Smooth muscle cell (in vitro differentiated cells): ENCODE measurements at regions not wholly inside any gene's neighbourhood (a gene's known extent, or its start where the extent isn't known, plus 50 kb on each side); places are given as distances from the start of the nearest gene placed in this dataset.

ENCODE experiments used
- DNase-seq: peaks from one replicate; lab custom pipeline; 2025; ENCODE audit not compliant: unreplicated experiment; lab: John Stamatoyannopoulos, UW
- H2AFZ ChIP-seq: fragments of 200-600 bp; sonication (generic); 2 replicates; pipeline ENCODE4 v1.6.0; 2016; ENCODE audit warnings: antibody characterized with exemption, low read depth, mild to moderate bottlenecking
- H3F3A ChIP-seq: fragments of 200-600 bp; sonication (generic); 2 replicates; pipeline ENCODE4 v1.6.0; 2017; ENCODE audit warnings: antibody characterized with exemption, low read depth
- H3K27ac ChIP-seq: fragments of 200-600 bp; sonication (generic); 2 replicates; pipeline ENCODE4 v1.5.1; 2016; ENCODE audit warnings: low read depth, mild to moderate bottlenecking
- H3K27me3 ChIP-seq: fragments of 200-600 bp; sonication (generic); 2 replicates; pipeline ENCODE4 v1.6.1; 2016; ENCODE audit warnings: low read depth, mild to moderate bottlenecking
- H3K36me3 ChIP-seq: fragments of 200-600 bp; sonication (generic); 2 replicates; pipeline ENCODE4 v1.5.1; 2016; ENCODE audit warnings: low read depth
- H3K4me1 ChIP-seq: fragments of 200-600 bp; sonication (generic); 2 replicates; pipeline ENCODE4 v1.5.1; 2016; ENCODE audit warnings: low read depth
- H3K4me2 ChIP-seq: fragments of 200-600 bp; sonication (generic); 2 replicates; pipeline ENCODE4 v1.6.0; 2016; ENCODE audit warnings: mild to moderate bottlenecking
- H3K4me3 ChIP-seq: fragments of 200-600 bp; sonication (generic); 2 replicates; pipeline ENCODE4 v1.5.1; 2016; ENCODE audit warnings: mild to moderate bottlenecking
- H3K79me2 ChIP-seq: fragments of 200-600 bp; sonication (generic); 2 replicates; pipeline ENCODE4 v1.6.0; 2016; ENCODE audit warnings: low read depth, mild to moderate bottlenecking
- H3K9ac ChIP-seq: fragments of 200-600 bp; sonication (generic); 2 replicates; pipeline ENCODE4 v1.6.0; 2016; ENCODE audit warnings: low read depth
- H3K9me3 ChIP-seq: fragments of 200-600 bp; sonication (generic); replicated peaks from 2 replicates; pipeline ENCODE4 v1.5.1; 2016; ENCODE audit warnings: low read depth
- H4K20me1 ChIP-seq: fragments of 200-600 bp; sonication (generic); 2 replicates; pipeline ENCODE4 v1.6.0; 2016; ENCODE audit warnings: low read depth
- CTCF ChIP-seq: fragments of 200-600 bp; sonication (generic); IDR thresholded peaks from 2 replicates; pipeline ENCODE4 v1.5.1; 2017; ENCODE audit warnings: borderline replicate concordance, mild to moderate bottlenecking, antibody characterized with exemption; ENCODE audit not compliant: insufficient read depth, poor library complexity, severe bottlenecking
- WGBS: methylation state at CpG from one replicate; pipeline ENCODE4 v1.1.7; 2016; ENCODE audit warnings: low lambda C conversion rate; 5-methylcytosine and 5-hydroxymethylcytosine counted together

GRCh38 chr13:59545007-59545406 lies 618.7 kb downstream of the DIAPH3 start:
- Histone ChIP-seq H3K4me3 (no peak overlapping the region), H3K4me2 (no peak overlapping the region), H3K27ac (no peak overlapping the region), H3K9me3 (no peaks in the 10 kb centered on the region), H3K27me3 (no peaks in the 10 kb centered on the region), H3K36me3 (no peaks in the 10 kb centered on the region), H3K9ac (no peak overlapping the region), H2AFZ (no peak overlapping the region), H4K20me1 (no peaks in the 10 kb centered on the region), H3F3A (no peaks in the 10 kb centered on the region), H3K79me2 (no peaks in the 10 kb centered on the region), H3K4me1 (peaks cover 14% of the 10 kb centered on the region)
- no peak for TF ChIP-seq CTCF
- 92% methylated on average over 1 of the region's 1 CpG for WGBS
- no peak for DNase-seq

- Histone ChIP-seq H3K4me2 (no peak overlapping the region), H3K4me3 (no peak overlapping the region), H4K20me1 (no peaks in the 10 kb centered on the region), H3K4me1 (peaks cover 14% of the 10 kb centered on the region), H2AFZ (no peak overlapping the region), H3F3A (no peaks in the 10 kb centered on the region), H3K27ac (no peak overlapping the region), H3K36me3 (no peaks in the 10 kb centered on the region), H3K79me2 (no peaks in the 10 kb centered on the region), H3K9ac (no peak overlapping the region), H3K9me3 (no peaks in the 10 kb centered on the region), H3K27me3 (no peaks in the 10 kb centered on the region)
- 72% methylated on average over 1 of the region's 1 CpG for WGBS
- no peak for TF ChIP-seq CTCF
- DNase-seq = no peak
Measured at GRCh38 chr13:59546178-59546577, 617.5 kb downstream of the DIAPH3 start.

- no peaks in the 10 kb centered on the region for H3F3A ChIP-seq
- no peaks in the 10 kb centered on the region for H3K36me3 ChIP-seq
- 95% methylated on average over 1 of the region's 1 CpG for WGBS
- TF ChIP-seq CTCF = no peak
- no peaks in the 10 kb centered on the region for H3K79me2 ChIP-seq
- H2AFZ ChIP-seq = no peak overlapping the region
- H4K20me1 ChIP-seq = no peaks in the 10 kb centered on the region
- no peaks in the 10 kb centered on the region for H3K27me3 ChIP-seq
- H3K27ac ChIP-seq = no peak overlapping the region
- no peak for DNase-seq
- peaks cover 3% of the 10 kb centered on the region for H3K9me3 ChIP-seq
- H3K4me3 ChIP-seq = no peak overlapping the region
- no peak overlapping the region for H3K4me2 ChIP-seq
- peaks cover 4% of the 10 kb centered on the region for H3K4me1 ChIP-seq
- H3K9ac ChIP-seq = no peak overlapping the region
Measured at GRCh38 chr13:59547950-59548349, 615.8 kb downstream of the DIAPH3 start.

GRCh38 chr13:59562924-59563323 lies 600.8 kb downstream of the DIAPH3 start:
- H2AFZ ChIP-seq = no peak overlapping the region

More at GRCh38 chr13:59562924-59563323, 600.8 kb downstream of the DIAPH3 start:
- Histone ChIP-seq H3F3A (no peaks in the 10 kb centered on the region), H3K79me2 (no peaks in the 10 kb centered on the region), H3K9me3 (peaks cover 4% of the 10 kb centered on the region), H4K20me1 (no peaks in the 10 kb centered on the region), H3K27me3 (no peaks in the 10 kb centered on the region), H3K27ac (no peak overlapping the region), H3K4me1 (no peaks in the 10 kb centered on the region), H3K4me2 (no peak overlapping the region), H3K4me3 (no peak overlapping the region), H3K9ac (no peak overlapping the region), H3K36me3 (no peaks in the 10 kb centered on the region)
- 93% methylated on average over 4 of the region's 4 CpGs for WGBS
- DNase-seq = no peak
- no peak for TF ChIP-seq CTCF
